HG02973 (cell line): ENCODE measurements at regions not wholly inside any gene's neighbourhood (a gene's known extent, or its start where the extent isn't known, plus 50 kb on each side); places are given as distances from the start of the nearest gene placed in this dataset.

Experiments used
- ATAC-seq: cut with Tn5 transposase; IDR thresholded peaks from one replicate; pipeline ENCODE4 v1.9.1; 2021; ENCODE audit warnings: moderate library complexity; ENCODE audit not compliant: unreplicated experiment

DNA sequence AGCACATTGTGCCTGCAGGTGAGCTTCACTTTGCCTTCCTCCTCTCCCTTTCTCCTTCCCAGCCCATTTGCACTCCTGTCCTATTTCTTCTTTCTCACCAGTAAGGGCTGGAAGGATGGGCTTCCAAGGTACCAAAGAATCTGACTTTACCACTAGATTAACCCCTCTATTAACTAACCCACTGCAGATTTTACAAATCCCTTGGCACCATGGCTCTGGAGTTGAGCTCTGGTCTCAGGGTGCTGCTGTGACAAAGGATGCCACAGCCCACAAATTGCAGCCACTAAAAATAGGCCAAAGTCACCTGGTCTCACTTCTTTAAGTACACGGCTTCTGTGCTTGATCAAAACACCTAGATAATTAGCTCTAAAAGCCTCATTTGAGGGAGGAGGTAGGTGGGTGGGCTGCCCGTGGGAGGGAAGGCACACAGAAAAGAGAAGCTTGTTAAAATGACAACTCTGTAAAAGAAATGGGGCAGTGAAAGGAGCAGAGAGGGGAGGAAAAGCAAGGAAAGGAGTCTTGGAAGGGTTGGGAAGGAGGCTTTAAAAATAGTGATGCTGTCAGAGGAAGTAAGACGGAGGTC is 327.4 kb downstream of the DRD1 start:
- ATAC-seq = no peak

DNA sequence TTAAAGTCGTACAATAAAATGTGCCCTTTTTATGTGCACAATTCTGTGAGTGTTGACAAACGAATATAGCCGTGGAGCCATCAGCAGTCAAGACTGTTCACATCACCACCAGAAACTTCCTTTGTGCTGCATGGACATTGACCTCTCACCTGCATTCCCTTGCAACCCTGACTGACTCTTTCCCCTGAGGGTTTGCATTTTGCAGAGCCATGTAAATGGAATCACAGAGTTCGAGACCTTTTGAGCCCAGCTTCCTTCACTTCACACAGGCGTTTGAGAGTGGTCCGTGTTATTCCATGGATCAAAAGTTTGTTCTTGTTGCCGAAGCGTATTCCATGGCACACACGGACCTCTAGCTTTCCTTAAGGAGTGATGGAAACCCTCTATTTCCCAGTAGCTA is 328.2 kb downstream of the DRD1 start:
- ATAC-seq = no peak

DNA sequence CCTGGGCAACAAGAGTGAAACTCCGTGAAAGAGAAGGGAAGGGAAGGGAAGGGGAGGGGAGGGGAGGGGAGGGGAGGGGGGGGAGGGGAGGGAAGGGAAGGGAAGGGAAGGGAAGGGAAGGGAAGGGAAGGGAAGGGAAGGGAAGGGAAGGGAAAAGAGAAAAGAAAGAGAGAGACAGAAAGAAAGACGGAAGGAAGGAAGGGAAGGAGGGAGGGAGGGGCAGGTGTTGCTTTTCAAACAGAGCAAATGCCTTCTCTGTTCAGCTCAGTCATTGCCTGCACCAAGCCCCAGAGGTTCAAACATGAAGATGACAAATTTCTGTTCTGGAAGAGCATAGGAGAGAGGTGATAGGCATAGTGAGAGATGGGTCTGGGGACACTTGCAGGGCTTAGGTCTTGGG is 330.0 kb downstream of the DRD1 start:
- no peak for ATAC-seq

GRCh38 chr5:175109058-175109755 is 334.8 kb downstream of the DRD1 start:
- ATAC-seq = no peak

DNA sequence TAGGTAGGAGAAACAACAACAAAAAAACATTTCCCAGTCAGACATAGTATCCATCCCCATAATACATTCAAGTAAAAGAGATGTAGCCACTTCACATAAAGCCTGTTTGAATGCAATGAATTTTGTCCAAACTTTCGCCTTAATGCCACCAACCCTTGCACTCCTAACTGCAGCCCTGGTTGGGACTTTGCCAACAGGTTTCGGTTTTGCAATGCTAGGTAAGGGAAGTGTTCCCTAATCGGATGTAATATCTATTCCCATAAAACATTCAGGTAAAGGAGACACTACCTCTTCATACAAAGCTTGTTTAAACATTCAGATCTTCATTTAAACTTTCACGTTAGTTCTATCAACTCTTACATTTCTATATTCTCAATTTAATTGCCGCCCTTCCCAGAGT is 336.1 kb downstream of the DRD1 start:
- ATAC-seq = no peak

GRCh38 chr5:175107028-175107588 is 336.9 kb downstream of the DRD1 start:
- no peak for ATAC-seq

- no peak for ATAC-seq
These were observed 339.3 kb downstream of the DRD1 start for GRCh38 chr5:175104677-175105076.

GRCh38 chr5:175103746-175104145 is 340.2 kb downstream of the DRD1 start:
- ATAC-seq = no peak

- ATAC-seq = no peak
These were observed 341.3 kb downstream of the DRD1 start for GRCh38 chr5:175102717-175103116.

- ATAC-seq = no peak
These were observed 345.7 kb downstream of the DRD1 start for GRCh38 chr5:175098301-175098700.

GRCh38 chr5:175096469-175097165 is 347.4 kb downstream of the DRD1 start:
- ATAC-seq = no peak

- no peak for ATAC-seq
These were observed 349.5 kb downstream of the DRD1 start for GRCh38 chr5:175094461-175094860.

DNA sequence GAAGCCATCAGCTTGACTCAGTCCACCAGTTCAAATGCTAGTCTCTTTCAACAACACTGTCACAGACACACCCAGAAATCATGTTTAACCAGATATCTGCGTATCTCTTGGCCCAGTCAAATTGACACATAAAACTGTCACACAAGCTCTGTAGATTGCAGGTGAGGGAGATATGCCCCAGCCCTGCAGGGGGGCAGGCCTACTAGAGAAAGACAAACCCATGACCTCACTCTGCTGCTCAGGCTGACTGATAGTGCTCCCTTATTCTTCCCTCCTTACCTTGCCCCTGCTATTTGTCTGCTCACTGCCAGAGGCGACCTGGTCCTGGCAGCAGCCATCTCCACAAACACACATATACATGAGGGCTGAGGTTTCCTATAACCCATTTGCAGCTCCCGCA is 351.3 kb downstream of the DRD1 start:
- ATAC-seq = no peak

DNA sequence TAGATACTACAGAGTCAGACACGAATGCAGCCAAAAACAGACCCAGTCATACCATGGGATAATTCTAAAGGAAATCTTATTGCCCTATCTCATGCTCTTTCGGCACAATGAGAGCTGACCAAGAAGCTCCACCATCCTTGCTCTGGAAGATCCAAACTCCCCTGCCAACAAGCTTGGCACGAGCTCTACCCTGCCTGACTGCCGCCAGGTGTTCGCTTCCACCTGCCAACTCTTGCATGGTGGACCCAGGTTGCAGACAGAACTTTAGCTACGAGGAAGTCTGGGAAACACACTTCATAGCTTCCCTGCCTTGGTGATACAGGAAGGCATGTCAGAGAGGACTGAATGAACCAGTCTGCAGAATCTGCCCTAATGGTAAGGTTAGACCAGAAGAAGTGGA is 355.0 kb downstream of the DRD1 start:
- ATAC-seq = no peak

DNA sequence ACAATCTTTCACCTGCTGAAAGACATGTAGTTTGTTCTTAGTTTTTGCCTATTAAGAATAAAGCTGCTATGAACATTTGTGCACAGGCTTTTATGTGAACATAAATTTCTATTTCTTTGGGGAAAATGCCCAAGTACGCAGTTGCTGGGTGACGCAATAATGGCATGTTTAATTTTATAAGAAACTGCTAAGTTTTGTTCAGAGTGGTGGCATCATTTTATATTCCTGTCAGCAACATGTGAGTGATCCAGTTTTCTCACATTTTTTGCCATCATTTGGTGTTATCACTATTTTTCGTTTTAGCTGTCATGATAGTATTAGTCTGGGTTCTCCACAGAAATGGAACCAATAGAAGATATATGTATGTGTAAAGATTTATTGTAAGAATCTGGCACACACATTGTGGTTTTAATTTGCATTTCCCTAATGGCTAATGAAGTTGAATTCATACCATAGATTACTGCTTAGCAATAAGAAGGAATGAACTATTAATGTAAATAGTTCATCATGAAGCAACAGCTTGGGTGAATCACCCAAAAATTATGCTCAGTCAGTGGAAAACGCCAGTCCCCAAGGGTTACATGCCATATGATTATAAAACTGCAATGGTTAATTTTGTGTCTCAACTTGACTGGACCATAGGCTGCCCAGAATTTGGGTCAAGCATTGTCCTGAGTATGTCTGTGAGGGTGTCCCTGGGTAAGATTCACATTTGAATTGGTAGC is 358.6 kb downstream of the MSX2 start:
- no peak for ATAC-seq

DNA sequence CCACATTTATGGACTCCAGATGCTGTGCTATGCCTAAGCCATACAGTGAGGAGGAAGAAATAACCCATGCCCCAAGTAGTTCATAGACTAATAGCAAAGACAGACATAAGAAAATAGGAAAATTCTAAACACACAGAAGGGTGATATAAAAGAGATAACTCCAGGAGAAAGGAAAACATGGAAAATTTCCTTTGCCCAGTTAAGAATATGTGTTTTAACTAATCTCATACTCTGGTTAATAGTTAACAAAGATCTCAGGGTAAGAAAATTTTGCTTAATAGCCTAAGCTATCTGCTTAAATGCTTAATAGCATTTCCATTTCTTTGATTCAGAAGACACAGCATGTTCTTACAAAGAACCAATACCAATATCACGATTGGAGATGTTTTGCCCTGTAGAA is 358.0 kb downstream of the MSX2 start:
- no peak for ATAC-seq

- no peak for ATAC-seq
These were observed 355.3 kb downstream of the MSX2 start for GRCh38 chr5:175079707-175080106.

DNA sequence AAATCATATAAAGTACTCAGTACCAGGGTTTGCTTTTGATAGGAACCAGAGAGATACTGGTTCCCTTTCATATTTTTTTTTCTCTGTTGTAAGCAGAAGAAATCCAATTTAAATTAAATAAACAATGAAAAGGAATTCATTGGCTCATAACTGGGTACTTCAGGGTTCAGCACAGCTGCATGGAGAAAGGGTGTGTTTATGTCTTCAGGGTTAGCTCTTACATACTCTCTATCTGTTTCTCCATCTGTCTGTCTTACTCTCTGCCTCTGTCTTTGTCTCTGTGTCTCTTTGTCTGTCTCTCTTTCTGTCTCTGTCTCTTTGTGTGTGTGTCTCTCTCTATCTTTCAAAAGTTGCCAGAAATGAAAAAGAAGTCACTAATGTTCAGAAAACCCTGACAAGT is 345.9 kb downstream of the MSX2 start:
- no peak for ATAC-seq

GRCh38 chr5:175060257-175060656 is 335.9 kb downstream of the MSX2 start:
- no peak for ATAC-seq

- ATAC-seq = no peak
These were observed 335.4 kb downstream of the MSX2 start for GRCh38 chr5:175059687-175060211.

DNA sequence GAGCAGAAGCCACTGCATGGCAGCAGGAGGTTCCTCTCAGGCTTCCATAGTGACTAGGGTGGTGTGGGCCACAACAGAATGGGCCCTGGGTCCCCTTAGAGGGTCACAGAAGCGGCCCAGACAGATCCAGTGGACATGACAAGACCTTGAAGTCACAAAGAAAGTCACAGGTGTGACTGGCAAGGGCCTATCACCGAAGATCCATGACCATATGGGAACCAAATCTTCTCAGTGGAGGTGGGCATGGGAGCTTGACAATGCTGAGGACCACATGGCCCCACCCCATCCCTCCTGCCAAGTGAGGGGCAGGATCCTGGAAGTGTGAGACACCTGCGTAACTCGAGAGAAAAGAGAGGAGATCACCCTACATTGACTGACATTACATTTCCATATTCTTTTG is 332.4 kb downstream of the MSX2 start:
- ATAC-seq = no peak
